Amniotic epithelial cell (primary cell): ENCODE measurements at regions not wholly inside any gene's neighbourhood (a gene's known extent, or its start where the extent isn't known, plus 50 kb on each side); places are given as distances from the start of the nearest gene placed in this dataset.
"Not testable (repeated sequence)": the region's sequence is repeated elsewhere in the genome, so short reads cannot be mapped to it uniquely, and the experiment has no call there.

Experiments
- DNase-seq: peaks from one replicate; pipeline ENCODE4 v3.0.0-alpha.2; 2010; ENCODE audit warnings: low read depth

GRCh38 chrX:106220177-106220576 is 52.1 kb downstream of the PWWP3B start:
- no peak for DNase-seq

GRCh38 chrX:106243376-106243775 is 75.3 kb downstream of the PWWP3B start:
- DNase-seq, result no peak

- DNase-seq, result peak; percentile 31
Observed at GRCh38 chrX:106246511-106246910, 78.4 kb downstream of the PWWP3B start.

- DNase-seq, result peak; percentile 32
Observed at GRCh38 chrX:106247162-106247561, 79.1 kb downstream of the PWWP3B start.

- peak; percentile 58 for DNase-seq
Observed at GRCh38 chrX:106249706-106250379, 81.7 kb downstream of the PWWP3B start.

GRCh38 chrX:106263817-106264216 is 95.7 kb downstream of the PWWP3B start:
- DNase-seq, result peak; percentile 55

GRCh38 chrX:106273947-106274587 is 106.0 kb downstream of the PWWP3B start:
- not testable (repeated sequence) for DNase-seq

- not testable (repeated sequence) for DNase-seq
Observed at GRCh38 chrX:106275172-106275571, 107.1 kb downstream of the PWWP3B start.

GRCh38 chrX:106278951-106279350 is 110.8 kb downstream of the PWWP3B start:
- no peak for DNase-seq

GRCh38 chrX:106281383-106281782 is 113.3 kb downstream of the PWWP3B start:
- DNase-seq, result no peak

GRCh38 chrX:106283841-106284240 is 115.7 kb downstream of the PWWP3B start:
- DNase-seq, result no peak

- no peak for DNase-seq
Observed at GRCh38 chrX:106284431-106285025, 116.4 kb downstream of the PWWP3B start.

GRCh38 chrX:106286053-106286650 is 118.0 kb downstream of the PWWP3B start:
- peak; percentile 52 for DNase-seq

- not testable (repeated sequence) for DNase-seq
Observed at GRCh38 chrX:106290778-106291177, 122.7 kb downstream of the PWWP3B start.

- DNase-seq, result not testable (repeated sequence)
Observed at GRCh38 chrX:106291779-106292390, 123.8 kb downstream of the PWWP3B start.

- DNase-seq, result no peak
Observed at GRCh38 chrX:106300239-106300638, 132.1 kb downstream of the PWWP3B start.

GRCh38 chrX:106300656-106301055 is 132.6 kb downstream of the PWWP3B start:
- DNase-seq, result no peak

- DNase-seq, result peak; percentile 1
Observed at GRCh38 chrX:106302304-106302703, 134.2 kb downstream of the PWWP3B start.

- DNase-seq, result no peak
Observed at GRCh38 chrX:106306391-106306947, 138.4 kb downstream of the PWWP3B start.

- no peak for DNase-seq
Observed at GRCh38 chrX:106323357-106323756, 155.3 kb downstream of the PWWP3B start.

- no peak for DNase-seq
Observed at GRCh38 chrX:106331606-106332005, 163.5 kb downstream of the PWWP3B start.

GRCh38 chrX:106341823-106342222 is 173.7 kb downstream of the PWWP3B start:
- no peak for DNase-seq
